ENCODE measurements at regions not wholly inside any gene's neighbourhood (a gene's known extent, or its start where the extent isn't known, plus 50 kb on each side); places are given as distances from the start of the nearest gene placed in this dataset.

DNA sequence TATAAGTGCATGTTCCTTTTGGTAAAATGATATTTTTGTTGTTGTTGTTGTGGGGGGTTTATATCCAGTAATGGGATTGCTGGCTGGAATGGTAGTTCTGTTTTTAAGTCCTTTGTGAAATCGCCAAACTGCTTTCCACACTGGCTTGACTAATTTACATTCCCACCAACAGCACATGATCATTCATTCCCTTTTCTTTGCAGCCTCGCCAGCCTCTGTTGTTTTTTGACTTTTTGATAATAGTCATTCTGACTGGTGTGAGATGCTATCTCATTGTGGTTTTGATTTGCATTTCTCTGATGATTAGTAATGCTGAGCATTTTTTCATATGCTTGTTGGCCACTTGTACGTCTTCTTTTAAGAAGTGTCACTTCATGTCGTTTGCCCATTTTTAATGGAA, 188.5 kb upstream of the CHRM3 start:
- Histone ChIP-seq H3K36me3 (ENCODE audit: control insufficient read depth in 2 of 2, extremely low read depth in 1 of 2, insufficient read depth in 2 of 2, low read length in 2 of 2) (no peaks in the 10 kb centered on the region), H2AFZ (ENCODE audit: low read depth, low read length) (no peak overlapping the region), H3K27me3 (ENCODE audit: control insufficient read depth in 2 of 2, insufficient read depth in 2 of 2, low read length in 2 of 2) (no peaks in the 10 kb centered on the region), H3K4me1 (ENCODE audit: control insufficient read depth, extremely low read depth, insufficient read depth, low read length) (no peaks in the 10 kb centered on the region), H3K9me1 (replicated peaks; ENCODE audit: control insufficient read depth, extremely low read depth, insufficient read depth, low read length) (no peaks in the 10 kb centered on the region), H3K9ac (replicated peaks; ENCODE audit: extremely low read depth, insufficient read depth, low read length) (no peak overlapping the region), H3K27ac (ENCODE audit: insufficient read depth, low read depth, low read length) (no peak overlapping the region), H3K4me3 (replicated peaks in 1 of 3; ENCODE audit: insufficient read depth in 1 of 3, low read depth in 1 of 3, low read length in 3 of 3) (no peak overlapping the region), H3K4me2 (ENCODE audit: insufficient read depth, low read length) (no peak overlapping the region), H3K79me2 (ENCODE audit: control insufficient read depth, insufficient read depth, low read length) (no peaks in the 10 kb centered on the region), H3K9me3 (replicated peaks; ENCODE audit: control insufficient read depth, insufficient read depth, low read length) (no peaks in the 10 kb centered on the region), H4K20me1 (replicated peaks; ENCODE audit: control insufficient read depth, extremely low read depth, insufficient read depth, low read length) (no peaks in the 10 kb centered on the region)
- TF ChIP-seq JUN (IDR thresholded peaks at IDR 0.05; ENCODE audit: borderline replicate concordance, insufficient read depth, insufficient read length, low read depth): no peak
- ChIA-PET POLR2A (no interaction called here), CTCF (no interaction called here)
- no TSS peak for BruUV-seq (replicated peaks)
- intact Hi-C loops (cut with micrococcal nuclease): no loop called here
- no peak for DNase-seq (ENCODE audit: low read depth, low spot score)
- no peak for FAIRE-seq
- dilution Hi-C loops (cut with MboI; ENCODE audit: extremely low pct_ligation_motif_present, low sequenced_read_pairs): no loop called here

DNA sequence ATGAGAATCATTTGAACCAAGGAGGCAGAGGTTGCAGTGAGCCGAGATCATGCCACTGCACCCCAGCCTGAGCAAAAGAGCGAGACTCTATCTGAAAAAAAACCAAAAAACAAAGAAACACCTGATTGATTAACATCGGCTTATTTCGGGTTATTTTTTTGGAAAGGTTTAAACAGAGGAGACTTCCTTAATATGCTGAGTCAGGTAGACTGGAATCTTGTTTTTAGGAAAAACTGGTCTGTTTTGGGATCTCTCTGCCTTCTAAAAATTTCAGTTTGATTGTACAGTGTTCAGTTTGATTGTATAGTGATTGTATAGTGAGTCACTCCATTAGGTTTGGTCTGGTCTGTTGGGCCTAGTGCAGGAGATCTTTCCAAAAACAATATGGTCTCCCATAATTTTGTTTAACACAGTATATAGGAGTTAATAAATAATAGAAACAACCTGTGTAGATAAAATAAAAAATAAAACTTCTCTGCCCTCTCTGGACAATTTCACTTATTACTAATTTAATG, 196.3 kb upstream of the CHRM3 start:
- ChIA-PET POLR2A (no interaction called here), CTCF (no interaction called here)
- H3K36me3 ChIP-seq (ENCODE audit: control insufficient read depth in 2 of 2, extremely low read depth in 1 of 2, insufficient read depth in 2 of 2, low read length in 2 of 2): no peaks in the 10 kb centered on the region

More for the DNA sequence above, 196.3 kb upstream of the CHRM3 start:
- no TSS peak for BruUV-seq (replicated peaks)
- dilution Hi-C loops (cut with MboI; ENCODE audit: extremely low pct_ligation_motif_present, low sequenced_read_pairs) (no loop called here), intact Hi-C loops (cut with micrococcal nuclease) (no loop called here)
- Histone ChIP-seq H4K20me1 (replicated peaks; ENCODE audit: control insufficient read depth, extremely low read depth, insufficient read depth, low read length) (no peaks in the 10 kb centered on the region), H3K4me1 (ENCODE audit: control insufficient read depth, extremely low read depth, insufficient read depth, low read length) (no peaks in the 10 kb centered on the region), H3K4me3 (replicated peaks in 1 of 3; ENCODE audit: insufficient read depth in 1 of 3, low read depth in 1 of 3, low read length in 3 of 3) (no peak overlapping the region), H3K27me3 (ENCODE audit: control insufficient read depth in 2 of 2, insufficient read depth in 2 of 2, low read length in 2 of 2) (no peaks in the 10 kb centered on the region), H2AFZ (ENCODE audit: low read depth, low read length) (no peak overlapping the region), H3K79me2 (ENCODE audit: control insufficient read depth, insufficient read depth, low read length) (no peaks in the 10 kb centered on the region), H3K4me2 (ENCODE audit: insufficient read depth, low read length) (no peak overlapping the region), H3K27ac (ENCODE audit: insufficient read depth, low read depth, low read length) (no peak overlapping the region), H3K9me3 (replicated peaks; ENCODE audit: control insufficient read depth, insufficient read depth, low read length) (peaks cover 2% of the 10 kb centered on the region), H3K9ac (replicated peaks; ENCODE audit: extremely low read depth, insufficient read depth, low read length) (no peak overlapping the region), H3K9me1 (replicated peaks; ENCODE audit: control insufficient read depth, extremely low read depth, insufficient read depth, low read length) (no peaks in the 10 kb centered on the region)
- DNase-seq (ENCODE audit: low read depth, low spot score) (no peak), FAIRE-seq (no peak)
- TF ChIP-seq GATA2 (IDR thresholded peaks at IDR 0.05; ENCODE audit: insufficient read depth, insufficient read length, low read depth, low read length): no peak
- TF ChIP-seq, protein P1, sequence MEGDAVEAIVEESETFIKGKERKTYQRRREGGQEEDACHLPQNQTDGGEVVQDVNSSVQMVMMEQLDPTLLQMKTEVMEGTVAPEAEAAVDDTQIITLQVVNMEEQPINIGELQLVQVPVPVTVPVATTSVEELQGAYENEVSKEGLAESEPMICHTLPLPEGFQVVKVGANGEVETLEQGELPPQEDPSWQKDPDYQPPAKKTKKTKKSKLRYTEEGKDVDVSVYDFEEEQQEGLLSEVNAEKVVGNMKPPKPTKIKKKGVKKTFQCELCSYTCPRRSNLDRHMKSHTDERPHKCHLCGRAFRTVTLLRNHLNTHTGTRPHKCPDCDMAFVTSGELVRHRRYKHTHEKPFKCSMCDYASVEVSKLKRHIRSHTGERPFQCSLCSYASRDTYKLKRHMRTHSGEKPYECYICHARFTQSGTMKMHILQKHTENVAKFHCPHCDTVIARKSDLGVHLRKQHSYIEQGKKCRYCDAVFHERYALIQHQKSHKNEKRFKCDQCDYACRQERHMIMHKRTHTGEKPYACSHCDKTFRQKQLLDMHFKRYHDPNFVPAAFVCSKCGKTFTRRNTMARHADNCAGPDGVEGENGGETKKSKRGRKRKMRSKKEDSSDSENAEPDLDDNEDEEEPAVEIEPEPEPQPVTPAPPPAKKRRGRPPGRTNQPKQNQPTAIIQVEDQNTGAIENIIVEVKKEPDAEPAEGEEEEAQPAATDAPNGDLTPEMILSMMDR (IDR thresholded peaks at IDR 0.05; ENCODE audit: extremely low read depth in 1 of 2, insufficient read depth in 1 of 2, low read depth in 1 of 2, low read length in 2 of 2): no peak
- TF ChIP-seq, protein P2, sequence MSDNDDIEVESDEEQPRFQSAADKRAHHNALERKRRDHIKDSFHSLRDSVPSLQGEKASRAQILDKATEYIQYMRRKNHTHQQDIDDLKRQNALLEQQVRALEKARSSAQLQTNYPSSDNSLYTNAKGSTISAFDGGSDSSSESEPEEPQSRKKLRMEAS (IDR thresholded peaks at IDR 0.05; ENCODE audit: insufficient read depth, insufficient read length): no peak
- no peak for TF ChIP-seq JUN (IDR thresholded peaks at IDR 0.05; ENCODE audit: borderline replicate concordance, insufficient read depth, insufficient read length, low read depth)
- TF ChIP-seq POLR2AphosphoS5 (IDR thresholded peaks at IDR 0.05; ENCODE audit: insufficient read depth, low read depth, low read length): no peak
- TF ChIP-seq EZH2 (IDR thresholded peaks at IDR 0.05; ENCODE audit: borderline replicate concordance, low read depth, low read length, severe bottlenecking): no peak
- no peak for TF ChIP-seq POLR2A (IDR thresholded peaks at IDR 0.05; ENCODE audit: low read depth, low read length)

Data from endothelial cell of umbilical vein (primary cell).